Liver (tissue), 8 donors: ENCODE measurements at regions not wholly inside any gene's neighbourhood (a gene's known extent, or its start where the extent isn't known, plus 50 kb on each side); places are given as distances from the start of the nearest gene placed in this dataset.

Experiments
- DNase-seq: peaks from one replicate; pipeline ENCODE4 v3.0.0-alpha.2; 2017; ENCODE audit warnings: low spot score
- H3K27ac ChIP-seq, 2 donors: one replicate each; pipeline ENCODE4 v1.7.0; 2013; ENCODE audit warnings: inconsistent platforms in 2 of 2, low read length in 2 of 2, control low read depth in 1 of 2, low read depth in 1 of 2, mild to moderate bottlenecking in 1 of 2
- H3K27me3 ChIP-seq, 4 donors: one replicate each; pipeline versions ENCODE4 v1.6.1 to v1.7.0; 2013; ENCODE audit warnings: low read length in 3 of 4, inconsistent platforms in 1 of 4, mild to moderate bottlenecking in 1 of 4, moderate library complexity in 1 of 4; ENCODE audit not compliant: control insufficient read depth in 4 of 4, insufficient read depth in 4 of 4
- H3K36me3 ChIP-seq, 4 donors: one replicate each; pipeline versions ENCODE4 v1.6.1 to v1.7.0; 2013; ENCODE audit warnings: low read length in 3 of 4, mild to moderate bottlenecking in 3 of 4, low read depth in 1 of 4, moderate library complexity in 1 of 4; ENCODE audit not compliant: control insufficient read depth in 4 of 4, insufficient read depth in 3 of 4
- H3K4me1 ChIP-seq, 4 donors: one replicate each; pipeline versions ENCODE4 v1.6.1 to v1.7.0; 2013; ENCODE audit warnings: low read length in 3 of 4, mild to moderate bottlenecking in 3 of 4, moderate library complexity in 1 of 4; ENCODE audit not compliant: control insufficient read depth in 4 of 4, insufficient read depth in 4 of 4
- H3K4me3 ChIP-seq, 3 donors: one replicate each; pipeline versions ENCODE4 v1.6.1 to v1.7.0; 2013; ENCODE audit warnings: low read length in 3 of 3, control low read depth in 1 of 3, low read depth in 1 of 3, mild to moderate bottlenecking in 1 of 3
- H3K9ac ChIP-seq, 2 donors: one replicate each; pipeline ENCODE4 v1.7.0; 2013; ENCODE audit warnings: low read length in 2 of 2, mild to moderate bottlenecking in 2 of 2, moderate library complexity in 2 of 2, control low read depth in 1 of 2, low read depth in 1 of 2
- H3K9me3 ChIP-seq, 4 donors: one replicate each; pipeline versions ENCODE4 v1.6.1 to v1.7.0; 2013; ENCODE audit warnings: low read length in 3 of 4; ENCODE audit not compliant: control insufficient read depth in 4 of 4
- CTCF ChIP-seq: fragments of 150-350 bp; IDR thresholded peaks from 2 replicates; pipeline ENCODE4 v1.5.1; 2017; ENCODE audit warnings: improper control_type of control experiment, low read depth, low read length; ENCODE audit not compliant: missing input control
- EGR1 ChIP-seq, 2 donors: IDR thresholded peaks; 2 replicates each; pipeline ENCODE4 v1.6.1; 2016 to 2018; ENCODE audit warnings: antibody characterized with exemption in 2 of 2, low read depth in 2 of 2
- FOXA1 ChIP-seq: IDR thresholded peaks from 2 replicates; pipeline ENCODE4 v1.6.1; 2016; ENCODE audit warnings: antibody characterized with exemption
- FOXA2 ChIP-seq: IDR thresholded peaks from 2 replicates; pipeline ENCODE4 v1.6.1; 2016; ENCODE audit warnings: antibody characterized with exemption
- GABPA ChIP-seq, 2 donors: IDR thresholded peaks in 1 of 2; conservative IDR thresholded peaks in 1 of 2; 2 replicates each; pipeline ENCODE4 v1.6.1; 2016; ENCODE audit warnings: antibody characterized with exemption in 2 of 2, mild to moderate bottlenecking in 1 of 2, moderate library complexity in 1 of 2
- HNF4A ChIP-seq, 2 donors: conservative IDR thresholded peaks; 2 replicates each; pipeline ENCODE4 v1.6.1; 2016; ENCODE audit warnings: antibody characterized with exemption in 2 of 2, mild to moderate bottlenecking in 2 of 2
- HNF4G ChIP-seq: IDR thresholded peaks from 2 replicates; pipeline ENCODE4 v1.6.1; 2016; ENCODE audit warnings: antibody characterized with exemption
- JUND ChIP-seq, 2 donors: IDR thresholded peaks; 2 replicates each; pipeline ENCODE4 v1.6.1; 2016; ENCODE audit warnings: antibody characterized with exemption in 2 of 2
- MAX ChIP-seq: IDR thresholded peaks from 2 replicates; pipeline ENCODE4 v1.6.1; 2016; ENCODE audit warnings: antibody characterized with exemption
- NR2F2 ChIP-seq: IDR thresholded peaks from 2 replicates; pipeline ENCODE4 v1.6.1; 2016; ENCODE audit warnings: antibody characterized with exemption
- RAD21 ChIP-seq, 2 donors: IDR thresholded peaks; 2 replicates each; pipeline ENCODE4 v1.6.1; 2016; ENCODE audit warnings: antibody characterized with exemption in 2 of 2, mild to moderate bottlenecking in 2 of 2
- REST ChIP-seq: IDR thresholded peaks from 2 replicates; pipeline ENCODE4 v1.6.1; 2016; ENCODE audit warnings: antibody characterized with exemption, mild to moderate bottlenecking
- RXRA ChIP-seq, 2 donors: IDR thresholded peaks; 2 replicates each; pipeline ENCODE4 v1.6.1; 2017 to 2018; ENCODE audit warnings: antibody characterized with exemption in 2 of 2, mild to moderate bottlenecking in 1 of 2
- SP1 ChIP-seq: IDR thresholded peaks from 2 replicates; pipeline ENCODE4 v1.6.1; 2018; ENCODE audit warnings: antibody characterized with exemption, mild to moderate bottlenecking
- TAF1 ChIP-seq: conservative IDR thresholded peaks from 2 replicates; pipeline ENCODE4 v1.6.1; 2016; ENCODE audit warnings: antibody characterized with exemption, mild to moderate bottlenecking
- YY1 ChIP-seq: IDR thresholded peaks from 2 replicates; pipeline ENCODE4 v1.6.1; 2016; ENCODE audit warnings: antibody characterized with exemption, mild to moderate bottlenecking
- ZBTB33 ChIP-seq: IDR thresholded peaks from 2 replicates; pipeline ENCODE4 v1.6.1; 2016; ENCODE audit warnings: antibody characterized with exemption
- WGBS: extraction: QIAGEN DNeasy Blood & Tissue Kit; methylation state at CpG from one replicate; pipeline ENCODE4 v1.1.7; 2013; 5-methylcytosine and 5-hydroxymethylcytosine counted together
- donor health status: healthy.
- donor health status: healthy.
- donor health status: healthy.
- donor health status: healthy.
- donor health status: healthy.

GRCh38 chr14:38770251-38770650, 332.8 kb downstream of the SEC23A start (continued):
- TF ChIP-seq CTCF (no peak), SP1 (no peak), HNF4A (conservative IDR thresholded peaks at IDR 0.05) (no peak), TAF1 (no peak), FOXA2 (no peak), FOXA1 (no peak), HNF4G (no peak), RXRA (IDR thresholded peaks at IDR 0.05) (no peak)

- TF ChIP-seq YY1: no peak
- TF ChIP-seq CTCF: no peak
- TF ChIP-seq SP1: no peak
- TF ChIP-seq ZBTB33: no peak
- no peak for TF ChIP-seq RAD21 (IDR thresholded peaks at IDR 0.05)
- TF ChIP-seq RXRA (IDR thresholded peaks at IDR 0.05): no peak
- no peak for TF ChIP-seq TAF1
- no peak for TF ChIP-seq EGR1 (IDR thresholded peaks at IDR 0.05; ENCODE audit: low read depth in 2 of 2)
- TF ChIP-seq JUND (IDR thresholded peaks at IDR 0.05): no peak
- H3K9ac ChIP-seq: no peak overlapping the region
- no peaks in the 10 kb centered on the region for H3K27me3 ChIP-seq
- 51% methylated on average over 2 of the region's 2 CpGs for WGBS
- no peak overlapping the region for H3K4me3 ChIP-seq
- no peak for DNase-seq
- no peaks in the 10 kb centered on the region for H3K4me1 ChIP-seq
- H3K9me3 ChIP-seq: no peaks in the 10 kb centered on the region
- no peak overlapping the region for H3K27ac ChIP-seq
- H3K36me3 ChIP-seq: no peaks in the 10 kb centered on the region
Observed at GRCh38 chr14:38762845-38763244, 340.2 kb downstream of the SEC23A start.

GRCh38 chr14:38762426-38762825, 340.6 kb downstream of the SEC23A start:
- no peak overlapping the region for H3K9ac ChIP-seq
- H3K27ac ChIP-seq: no peak overlapping the region
- no peaks in the 10 kb centered on the region for H3K9me3 ChIP-seq
- H3K36me3 ChIP-seq: no peaks in the 10 kb centered on the region
- TF ChIP-seq GABPA (IDR thresholded peaks at IDR 0.05 in 1 of 2, conservative IDR thresholded peaks at IDR 0.05 in 1 of 2): no peak
- no peak for TF ChIP-seq MAX
- TF ChIP-seq EGR1 (IDR thresholded peaks at IDR 0.05; ENCODE audit: low read depth in 2 of 2): no peak
- TF ChIP-seq HNF4G: no peak
- TF ChIP-seq REST: no peak
- TF ChIP-seq JUND (IDR thresholded peaks at IDR 0.05): no peak
- no peak for TF ChIP-seq TAF1
- no peak for TF ChIP-seq SP1
- TF ChIP-seq NR2F2: no peak
- TF ChIP-seq RXRA (IDR thresholded peaks at IDR 0.05): no peak
- DNase-seq: no peak
- H3K4me3 ChIP-seq: no peak overlapping the region
- no peaks in the 10 kb centered on the region for H3K4me1 ChIP-seq
- H3K27me3 ChIP-seq: no peaks in the 10 kb centered on the region
- 68% methylated on average over 5 of the region's 5 CpGs for WGBS
